Erythroblast (primary cell): ENCODE measurements at regions not wholly inside any gene's neighbourhood (a gene's known extent, or its start where the extent isn't known, plus 50 kb on each side); places are given as distances from the start of the nearest gene placed in this dataset.

Experiments
- GATA1 ChIP-seq: IDR thresholded peaks from 2 replicates; pipeline ENCODE4 v1.6.1; 2011; ENCODE audit warnings: low read depth, mild to moderate bottlenecking, control low read depth, low read length, moderate library complexity
- POLR2A ChIP-seq: IDR thresholded peaks from 2 replicates; pipeline ENCODE4 v1.6.1; 2011; ENCODE audit warnings: mild to moderate bottlenecking, low read length

DNA sequence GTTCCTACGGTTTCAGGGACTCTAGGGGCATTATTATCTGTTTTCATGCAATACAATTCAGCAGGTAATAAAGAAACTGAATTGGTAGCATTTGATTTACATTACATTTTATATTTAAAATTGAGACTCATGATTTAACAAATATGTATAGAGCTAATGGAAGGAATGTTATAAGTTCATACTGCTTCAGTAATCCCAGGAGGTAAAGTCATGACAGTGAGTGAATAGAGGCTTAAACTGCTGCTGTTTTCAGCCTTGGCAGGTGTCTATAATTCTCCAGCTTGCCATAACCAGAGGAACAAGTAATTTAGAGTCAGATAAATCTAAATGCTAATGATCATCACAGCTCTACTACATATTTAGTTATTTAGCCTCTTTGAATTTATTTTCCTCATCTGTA lies 360.8 kb upstream of the MANEA start:
- TF ChIP-seq POLR2A, result no peak
- no peak for TF ChIP-seq GATA1
